ENCODE measurements at regions not wholly inside any gene's neighbourhood (a gene's known extent, or its start where the extent isn't known, plus 50 kb on each side); places are given as distances from the start of the nearest gene placed in this dataset.

GRCh38 chr15:70314018-70314354 lies 216.3 kb upstream of the TLE3 start:
- Histone ChIP-seq H3F3A (ENCODE audit: insufficient read depth, low read length, poor library complexity, severe bottlenecking) (no peaks in the 10 kb centered on the region), H3K27ac (ENCODE audit: low read length) (no peak overlapping the region), H3K9me3 (ENCODE audit: low read length) (no peaks in the 10 kb centered on the region), H3K79me2 (replicated peaks; ENCODE audit: insufficient read depth, low read length) (no peaks in the 10 kb centered on the region), H3K9me2 (ENCODE audit: insufficient read depth, low read length) (no peaks in the 10 kb centered on the region), H3K9ac (ENCODE audit: low read length) (no peak overlapping the region), H3K4me2 (ENCODE audit: low read length) (no peak overlapping the region), H3K27me3 (ENCODE audit: insufficient read depth, low read depth, low read length) (no peaks in the 10 kb centered on the region), H3K4me3 (ENCODE audit: low read length) (no peak overlapping the region), H3K36me3 (ENCODE audit: insufficient read depth, low read length) (no peaks in the 10 kb centered on the region), H2AFZ (ENCODE audit: low read depth, low read length) (no peak overlapping the region), H4K20me1 (ENCODE audit: insufficient read depth) (no peaks in the 10 kb centered on the region)
- no peak for TF ChIP-seq TAF1 (IDR thresholded peaks at IDR 0.05; ENCODE audit: low read depth)
- no peak for TF ChIP-seq SMC3 (conservative IDR thresholded peaks at IDR 0.05; ENCODE audit: poor library complexity)
- TF ChIP-seq, protein P1, sequence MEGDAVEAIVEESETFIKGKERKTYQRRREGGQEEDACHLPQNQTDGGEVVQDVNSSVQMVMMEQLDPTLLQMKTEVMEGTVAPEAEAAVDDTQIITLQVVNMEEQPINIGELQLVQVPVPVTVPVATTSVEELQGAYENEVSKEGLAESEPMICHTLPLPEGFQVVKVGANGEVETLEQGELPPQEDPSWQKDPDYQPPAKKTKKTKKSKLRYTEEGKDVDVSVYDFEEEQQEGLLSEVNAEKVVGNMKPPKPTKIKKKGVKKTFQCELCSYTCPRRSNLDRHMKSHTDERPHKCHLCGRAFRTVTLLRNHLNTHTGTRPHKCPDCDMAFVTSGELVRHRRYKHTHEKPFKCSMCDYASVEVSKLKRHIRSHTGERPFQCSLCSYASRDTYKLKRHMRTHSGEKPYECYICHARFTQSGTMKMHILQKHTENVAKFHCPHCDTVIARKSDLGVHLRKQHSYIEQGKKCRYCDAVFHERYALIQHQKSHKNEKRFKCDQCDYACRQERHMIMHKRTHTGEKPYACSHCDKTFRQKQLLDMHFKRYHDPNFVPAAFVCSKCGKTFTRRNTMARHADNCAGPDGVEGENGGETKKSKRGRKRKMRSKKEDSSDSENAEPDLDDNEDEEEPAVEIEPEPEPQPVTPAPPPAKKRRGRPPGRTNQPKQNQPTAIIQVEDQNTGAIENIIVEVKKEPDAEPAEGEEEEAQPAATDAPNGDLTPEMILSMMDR (IDR thresholded peaks at IDR 0.05; ENCODE audit: poor library complexity, severe bottlenecking), result no peak

DNA sequence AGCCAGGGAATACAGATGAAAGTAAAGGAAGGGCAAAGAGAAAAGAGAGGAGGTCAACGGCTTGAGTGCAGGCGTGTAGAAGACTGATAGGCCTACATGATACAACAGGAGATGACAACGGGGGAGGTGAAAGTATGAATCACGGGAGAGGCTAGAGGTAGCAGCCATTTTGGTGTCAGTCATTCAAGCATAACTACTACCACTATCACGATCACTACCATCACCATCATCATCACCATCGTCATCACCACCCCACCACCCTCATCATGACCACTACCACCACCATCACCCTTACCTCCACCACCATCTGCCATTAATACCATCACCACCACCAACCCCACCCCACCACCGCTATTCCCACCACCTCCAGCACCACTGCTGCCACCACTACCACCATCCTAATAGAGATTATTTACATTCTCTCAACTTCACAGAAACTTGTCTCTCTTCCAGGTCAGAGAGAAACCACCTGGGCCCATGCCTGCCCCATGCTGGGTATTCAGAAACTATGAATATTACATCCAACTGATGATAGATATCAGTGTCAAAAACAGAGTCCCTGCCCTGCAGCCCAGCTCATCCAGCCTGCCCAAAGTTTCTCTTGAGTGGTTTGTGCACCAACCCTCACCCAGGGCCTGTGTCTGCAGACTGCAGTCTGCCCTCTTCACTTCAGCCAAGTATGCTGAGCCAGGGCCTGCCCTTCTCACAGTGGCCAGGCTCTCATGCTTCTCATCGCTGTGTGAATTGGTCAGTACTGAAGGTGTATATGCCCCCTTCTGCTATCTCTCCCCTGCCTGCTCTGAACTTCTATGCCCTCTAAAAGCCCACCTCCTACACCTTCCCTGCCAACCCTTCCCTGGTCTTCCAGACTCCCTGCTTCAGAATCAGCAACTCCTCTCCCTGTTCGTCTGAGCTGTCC lies 215.6 kb upstream of the TLE3 start:
- TF ChIP-seq EZH2 (IDR thresholded peaks at IDR 0.05; ENCODE audit: borderline replicate concordance, insufficient read depth, low read length, poor library complexity, severe bottlenecking) (no peak), RAD21 (conservative IDR thresholded peaks at IDR 0.05) (no peak), MXI1 (conservative IDR thresholded peaks at IDR 0.05; ENCODE audit: poor library complexity, severe bottlenecking) (no peak), SMC3 (conservative IDR thresholded peaks at IDR 0.05; ENCODE audit: poor library complexity) (no peak), POLR2AphosphoS5 (IDR thresholded peaks at IDR 0.05) (no peak), EP300 (conservative IDR thresholded peaks at IDR 0.05; ENCODE audit: poor library complexity, severe bottlenecking) (no peak), TAF1 (IDR thresholded peaks at IDR 0.05; ENCODE audit: low read depth) (no peak)
- TF ChIP-seq, protein P1 (IDR thresholded peaks at IDR 0.05; ENCODE audit: poor library complexity, severe bottlenecking), result no peak
- TF ChIP-seq, protein P2, sequence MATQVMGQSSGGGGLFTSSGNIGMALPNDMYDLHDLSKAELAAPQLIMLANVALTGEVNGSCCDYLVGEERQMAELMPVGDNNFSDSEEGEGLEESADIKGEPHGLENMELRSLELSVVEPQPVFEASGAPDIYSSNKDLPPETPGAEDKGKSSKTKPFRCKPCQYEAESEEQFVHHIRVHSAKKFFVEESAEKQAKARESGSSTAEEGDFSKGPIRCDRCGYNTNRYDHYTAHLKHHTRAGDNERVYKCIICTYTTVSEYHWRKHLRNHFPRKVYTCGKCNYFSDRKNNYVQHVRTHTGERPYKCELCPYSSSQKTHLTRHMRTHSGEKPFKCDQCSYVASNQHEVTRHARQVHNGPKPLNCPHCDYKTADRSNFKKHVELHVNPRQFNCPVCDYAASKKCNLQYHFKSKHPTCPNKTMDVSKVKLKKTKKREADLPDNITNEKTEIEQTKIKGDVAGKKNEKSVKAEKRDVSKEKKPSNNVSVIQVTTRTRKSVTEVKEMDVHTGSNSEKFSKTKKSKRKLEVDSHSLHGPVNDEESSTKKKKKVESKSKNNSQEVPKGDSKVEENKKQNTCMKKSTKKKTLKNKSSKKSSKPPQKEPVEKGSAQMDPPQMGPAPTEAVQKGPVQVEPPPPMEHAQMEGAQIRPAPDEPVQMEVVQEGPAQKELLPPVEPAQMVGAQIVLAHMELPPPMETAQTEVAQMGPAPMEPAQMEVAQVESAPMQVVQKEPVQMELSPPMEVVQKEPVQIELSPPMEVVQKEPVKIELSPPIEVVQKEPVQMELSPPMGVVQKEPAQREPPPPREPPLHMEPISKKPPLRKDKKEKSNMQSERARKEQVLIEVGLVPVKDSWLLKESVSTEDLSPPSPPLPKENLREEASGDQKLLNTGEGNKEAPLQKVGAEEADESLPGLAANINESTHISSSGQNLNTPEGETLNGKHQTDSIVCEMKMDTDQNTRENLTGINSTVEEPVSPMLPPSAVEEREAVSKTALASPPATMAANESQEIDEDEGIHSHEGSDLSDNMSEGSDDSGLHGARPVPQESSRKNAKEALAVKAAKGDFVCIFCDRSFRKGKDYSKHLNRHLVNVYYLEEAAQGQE (IDR thresholded peaks at IDR 0.05; ENCODE audit: borderline replicate concordance), result no peak

More for the DNA sequence above, 215.6 kb upstream of the TLE3 start:
- Histone ChIP-seq H3K36me3 (ENCODE audit: insufficient read depth, low read length) (no peaks in the 10 kb centered on the region), H3K9me2 (ENCODE audit: insufficient read depth, low read length) (no peaks in the 10 kb centered on the region), H3F3A (ENCODE audit: insufficient read depth, low read length, poor library complexity, severe bottlenecking) (no peaks in the 10 kb centered on the region), H3K79me2 (replicated peaks; ENCODE audit: insufficient read depth, low read length) (no peaks in the 10 kb centered on the region), H2AFZ (ENCODE audit: low read depth, low read length) (no peak overlapping the region), H3K4me3 (ENCODE audit: low read length) (no peak overlapping the region), H3K27me3 (ENCODE audit: insufficient read depth, low read depth, low read length) (no peaks in the 10 kb centered on the region), H3K9me3 (ENCODE audit: low read length) (no peaks in the 10 kb centered on the region), H4K20me1 (ENCODE audit: insufficient read depth) (no peaks in the 10 kb centered on the region), H3K27ac (ENCODE audit: low read length) (no peak overlapping the region), H3K9ac (ENCODE audit: low read length) (no peak overlapping the region), H3K4me2 (ENCODE audit: low read length) (no peak overlapping the region)

All from neural cell (in vitro differentiated cells).